ENCODE measurements at regions not wholly inside any gene's neighbourhood (a gene's known extent, or its start where the extent isn't known, plus 50 kb on each side); places are given as distances from the start of the nearest gene placed in this dataset.

- Histone ChIP-seq H3K27ac (no peak overlapping the region), H3K4me1 (no peaks in the 10 kb centered on the region), H3K36me3 (no peaks in the 10 kb centered on the region), H3K27me3 (replicated peaks in 1 of 7) (peaks cover 0 to 63% (median 0%) of the 10 kb centered on the region in 7 donors), H3K4me3 (no peak overlapping the region), H3K9me3 (no peaks in the 10 kb centered on the region)
- DNase-seq: peak; percentile 45
- WGBS, 5 donors: 73 to 92% (median 85%) methylated on average over 11 to 19 of the region's 19 CpGs
- TF ChIP-seq POLR2AphosphoS5 (IDR thresholded peaks at IDR 0.05): no peak
- TF ChIP-seq, protein P1, sequence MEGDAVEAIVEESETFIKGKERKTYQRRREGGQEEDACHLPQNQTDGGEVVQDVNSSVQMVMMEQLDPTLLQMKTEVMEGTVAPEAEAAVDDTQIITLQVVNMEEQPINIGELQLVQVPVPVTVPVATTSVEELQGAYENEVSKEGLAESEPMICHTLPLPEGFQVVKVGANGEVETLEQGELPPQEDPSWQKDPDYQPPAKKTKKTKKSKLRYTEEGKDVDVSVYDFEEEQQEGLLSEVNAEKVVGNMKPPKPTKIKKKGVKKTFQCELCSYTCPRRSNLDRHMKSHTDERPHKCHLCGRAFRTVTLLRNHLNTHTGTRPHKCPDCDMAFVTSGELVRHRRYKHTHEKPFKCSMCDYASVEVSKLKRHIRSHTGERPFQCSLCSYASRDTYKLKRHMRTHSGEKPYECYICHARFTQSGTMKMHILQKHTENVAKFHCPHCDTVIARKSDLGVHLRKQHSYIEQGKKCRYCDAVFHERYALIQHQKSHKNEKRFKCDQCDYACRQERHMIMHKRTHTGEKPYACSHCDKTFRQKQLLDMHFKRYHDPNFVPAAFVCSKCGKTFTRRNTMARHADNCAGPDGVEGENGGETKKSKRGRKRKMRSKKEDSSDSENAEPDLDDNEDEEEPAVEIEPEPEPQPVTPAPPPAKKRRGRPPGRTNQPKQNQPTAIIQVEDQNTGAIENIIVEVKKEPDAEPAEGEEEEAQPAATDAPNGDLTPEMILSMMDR (IDR thresholded peaks at IDR 0.05 in 8 of 11, conservative IDR thresholded peaks at IDR 0.05 in 3 of 11): no peak
- no peak for TF ChIP-seq POLR2A (IDR thresholded peaks at IDR 0.05)
- intact Hi-C loops (cut with DNase I; ENCODE audit: low total_unique reads): no loop called here
Measured at GRCh38 chr22:49091451-49091850, 736.2 kb downstream of the BRD1 start.

DNA sequence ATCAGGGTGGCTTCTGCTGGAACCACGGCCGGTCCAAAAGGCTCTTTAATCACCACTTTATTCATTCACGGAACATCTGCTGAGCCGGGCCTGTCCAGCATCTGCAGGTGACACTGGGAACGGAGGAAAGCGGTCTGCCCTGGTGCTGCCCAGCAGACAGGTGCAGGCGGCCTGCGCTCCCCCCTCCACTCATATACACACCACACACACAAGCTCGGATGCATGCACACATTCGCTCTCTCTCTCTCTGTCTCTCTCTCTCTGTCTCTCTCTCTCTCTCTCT is 736.9 kb downstream of the BRD1 start:
- no peak overlapping the region for H3K27ac ChIP-seq
- H3K4me1 ChIP-seq: no peaks in the 10 kb centered on the region
- WGBS, 5 donors: 79 to 85% (median 81%) methylated on average over 9 to 10 of the region's 10 CpGs
- peak; percentile 48 for DNase-seq
- H3K36me3 ChIP-seq: no peaks in the 10 kb centered on the region
- no peaks in the 10 kb centered on the region for H3K9me3 ChIP-seq
- H3K27me3 ChIP-seq (replicated peaks in 1 of 7): peaks cover 0 to 68% (median 0%) of the 10 kb centered on the region in 7 donors
- no peak overlapping the region for H3K4me3 ChIP-seq
- no peak for TF ChIP-seq POLR2A (IDR thresholded peaks at IDR 0.05)
- TF ChIP-seq POLR2AphosphoS5 (IDR thresholded peaks at IDR 0.05): no peak
- TF ChIP-seq, protein P1 (IDR thresholded peaks at IDR 0.05 in 8 of 11, conservative IDR thresholded peaks at IDR 0.05 in 3 of 11): no peak
- intact Hi-C loops (cut with DNase I; ENCODE audit: low total_unique reads): no loop called here

- WGBS, 5 donors: 84 to 92% (median 89%) methylated on average over 15 to 20 of the region's 20 CpGs
Measured at GRCh38 chr22:49090061-49090852, 737.4 kb downstream of the BRD1 start.

More at GRCh38 chr22:49090061-49090852, 737.4 kb downstream of the BRD1 start:
- no peak overlapping the region for H3K4me3 ChIP-seq
- H3K4me1 ChIP-seq: no peaks in the 10 kb centered on the region
- peaks cover 0 to 72% (median 0%) of the 10 kb centered on the region in 7 donors for H3K27me3 ChIP-seq (replicated peaks in 1 of 7)
- H3K36me3 ChIP-seq: no peaks in the 10 kb centered on the region
- H3K27ac ChIP-seq: no peak overlapping the region
- intact Hi-C loops (cut with DNase I; ENCODE audit: low total_unique reads): no loop called here
- H3K9me3 ChIP-seq: no peaks in the 10 kb centered on the region
- peak; percentile 50 for DNase-seq
- no peak for TF ChIP-seq POLR2A (IDR thresholded peaks at IDR 0.05)
- TF ChIP-seq, protein P1 (IDR thresholded peaks at IDR 0.05 in 8 of 11, conservative IDR thresholded peaks at IDR 0.05 in 3 of 11): no peak
- TF ChIP-seq POLR2AphosphoS5 (IDR thresholded peaks at IDR 0.05): no peak

Data from spleen (tissue), 11 donors.